Upper lobe of left lung (tissue), 4 donors: ENCODE measurements at regions not wholly inside any gene's neighbourhood (a gene's known extent, or its start where the extent isn't known, plus 50 kb on each side); places are given as distances from the start of the nearest gene placed in this dataset.

Source experiments
- CTCF ChIP-seq, 6 experiments: fragments of 450-650 bp in 4 of 6; fragments of 200-600 bp in 2 of 6; sonication (generic) in 2 of 6; IDR thresholded peaks; one replicate each; pipeline ENCODE4 v1.5.1; 2016 to 2019; ENCODE audit warnings: antibody characterized with exemption in 6 of 6
- POLR2A ChIP-seq, 4 donors: fragments of 450-650 bp; IDR thresholded peaks; one replicate each; pipeline ENCODE4 v1.5.1; 2016 to 2017; ENCODE audit warnings: antibody characterized with exemption in 4 of 4, mild to moderate bottlenecking in 2 of 4

DNA sequence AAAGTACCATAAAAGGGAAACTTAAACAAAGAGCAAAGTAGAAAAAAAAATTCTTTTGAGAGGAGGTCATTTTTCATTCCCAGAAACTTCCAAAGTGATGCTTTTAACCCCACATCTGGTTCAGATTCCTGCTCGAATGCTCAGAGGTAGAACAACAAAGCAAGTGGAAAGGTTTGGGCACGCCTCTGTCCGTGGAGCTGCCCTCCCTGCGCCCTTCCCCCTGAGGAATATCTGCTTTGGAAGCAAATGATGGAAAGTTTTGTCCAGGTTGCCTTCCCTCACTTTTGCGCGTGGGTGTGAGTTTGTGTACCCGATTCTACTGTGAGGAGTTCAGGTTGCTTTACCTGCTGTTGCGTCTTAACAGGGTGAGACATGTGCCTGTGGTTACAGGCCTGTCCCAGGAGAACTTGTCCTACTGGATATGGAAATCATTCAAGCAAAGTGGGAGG, 110.2 kb downstream of the KLF5 start:
- TF ChIP-seq POLR2A (IDR thresholded peaks at IDR 0.05) (no peak), CTCF (IDR thresholded peaks at IDR 0.05) (no peak)
